GM23338 (cell line): ENCODE measurements at regions not wholly inside any gene's neighbourhood (a gene's known extent, or its start where the extent isn't known, plus 50 kb on each side); places are given as distances from the start of the nearest gene placed in this dataset.

Experiments used
- CREB1 ChIP-seq: fragments of 250-450 bp; sonication (Bioruptor Pico); IDR thresholded peaks from 2 replicates; pipeline ENCODE4 v1.5.0; 2020; ENCODE audit warnings: low read depth, mild to moderate bottlenecking, moderate library complexity
- ETS1 ChIP-seq: IDR thresholded peaks from 2 replicates; pipeline ENCODE4 v1.6.1; 2016; ENCODE audit warnings: antibody characterized with exemption
- EZH2 ChIP-seq: fragments of 200-600 bp; sonication (generic); IDR thresholded peaks from one replicate; pipeline ENCODE4 v1.8.0; 2017; ENCODE audit warnings: antibody characterized with exemption, mild to moderate bottlenecking, low read depth; ENCODE audit not compliant: unreplicated experiment
- EZH2phosphoT487 ChIP-seq: fragments of 200-600 bp; sonication (generic); IDR thresholded peaks from one replicate; pipeline ENCODE4 v1.8.1; 2018; ENCODE audit warnings: antibody characterized with exemption; ENCODE audit not compliant: unreplicated experiment
- JUNB ChIP-seq: IDR thresholded peaks from one replicate; pipeline ENCODE4 v1.6.1; 2016; ENCODE audit warnings: antibody characterized with exemption; ENCODE audit not compliant: unreplicated experiment
- NANOG ChIP-seq: IDR thresholded peaks from 2 replicates; pipeline ENCODE4 v1.6.1; 2016; ENCODE audit warnings: antibody characterized with exemption, borderline replicate concordance
- POLR2AphosphoS5 ChIP-seq: IDR thresholded peaks from 2 replicates; pipeline ENCODE4 v1.6.1; 2016; ENCODE audit warnings: antibody characterized with exemption, low read depth
- STAT1 ChIP-seq: IDR thresholded peaks from one replicate; pipeline ENCODE4 v1.6.1; 2016; ENCODE audit warnings: antibody characterized with exemption; ENCODE audit not compliant: unreplicated experiment
- ZNF114 ChIP-seq: fragments of 250-450 bp; sonication (Bioruptor Pico); IDR thresholded peaks from 2 replicates; pipeline ENCODE4 v1.5.0; 2020; ENCODE audit warnings: mild to moderate bottlenecking, moderate library complexity
- ZNF331 ChIP-seq: fragments of 250-450 bp; sonication (Bioruptor Pico); IDR thresholded peaks from 2 replicates; pipeline ENCODE4 v1.5.0; 2020; ENCODE audit warnings: low read depth, mild to moderate bottlenecking, moderate library complexity
- TF ChIP-seq, protein P1 (sequence below), 2 experiments: fragments of 200-600 bp in 1 of 2; sonication (generic) in 1 of 2; conservative IDR thresholded peaks; 2 replicates each; pipeline versions ENCODE4 v1.5.1 to v1.6.1; 2016 to 2017; ENCODE audit warnings: antibody characterized with exemption in 2 of 2, low read depth in 2 of 2, mild to moderate bottlenecking in 2 of 2, moderate library complexity in 1 of 2
- TF ChIP-seq, protein P2 (sequence below): IDR thresholded peaks from one replicate; pipeline ENCODE4 v1.6.1; 2018; ENCODE audit warnings: antibody characterized with exemption; ENCODE audit not compliant: unreplicated experiment

DNA sequence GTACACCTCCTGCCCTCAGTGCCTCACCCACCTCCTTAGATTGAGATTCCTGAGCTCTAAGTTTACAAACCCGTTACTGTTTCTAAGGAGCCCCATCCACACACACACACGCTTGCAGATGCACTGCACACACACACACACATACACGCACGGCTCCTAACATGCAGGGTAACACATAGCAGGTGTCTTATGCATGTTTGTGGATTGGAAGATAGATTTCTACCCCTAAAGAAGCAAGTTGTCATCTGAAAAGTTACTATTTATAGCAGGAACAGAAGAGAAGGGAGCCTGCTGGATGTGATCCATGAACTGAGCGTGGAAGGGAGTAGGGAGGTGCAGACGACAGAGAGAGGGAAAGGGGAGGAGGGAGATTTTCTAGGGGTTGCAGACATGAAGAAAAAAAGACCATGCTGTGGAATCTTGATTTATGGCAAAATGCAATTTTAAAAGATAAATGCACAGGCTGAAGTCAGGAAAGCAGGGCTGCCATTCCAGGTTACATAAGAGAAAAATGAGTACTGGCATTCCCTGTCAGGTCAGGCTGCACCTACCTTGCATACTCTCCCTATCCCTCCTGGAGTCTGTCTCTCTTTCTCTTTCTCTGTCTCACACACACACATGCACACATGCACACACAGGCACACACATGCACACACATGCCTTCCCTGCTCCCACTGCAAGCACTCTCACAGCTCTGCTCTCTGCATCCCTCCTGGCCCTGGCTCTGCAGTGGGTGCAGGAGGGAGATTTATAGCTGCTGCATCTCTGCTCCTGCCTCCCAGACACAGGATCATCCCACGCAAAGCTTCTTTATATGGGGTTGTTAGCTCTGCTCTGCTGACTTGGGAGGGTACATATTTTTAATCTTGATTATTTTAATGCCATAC, 192.6 kb upstream of the MYT1L start:
- TF ChIP-seq, protein P1, sequence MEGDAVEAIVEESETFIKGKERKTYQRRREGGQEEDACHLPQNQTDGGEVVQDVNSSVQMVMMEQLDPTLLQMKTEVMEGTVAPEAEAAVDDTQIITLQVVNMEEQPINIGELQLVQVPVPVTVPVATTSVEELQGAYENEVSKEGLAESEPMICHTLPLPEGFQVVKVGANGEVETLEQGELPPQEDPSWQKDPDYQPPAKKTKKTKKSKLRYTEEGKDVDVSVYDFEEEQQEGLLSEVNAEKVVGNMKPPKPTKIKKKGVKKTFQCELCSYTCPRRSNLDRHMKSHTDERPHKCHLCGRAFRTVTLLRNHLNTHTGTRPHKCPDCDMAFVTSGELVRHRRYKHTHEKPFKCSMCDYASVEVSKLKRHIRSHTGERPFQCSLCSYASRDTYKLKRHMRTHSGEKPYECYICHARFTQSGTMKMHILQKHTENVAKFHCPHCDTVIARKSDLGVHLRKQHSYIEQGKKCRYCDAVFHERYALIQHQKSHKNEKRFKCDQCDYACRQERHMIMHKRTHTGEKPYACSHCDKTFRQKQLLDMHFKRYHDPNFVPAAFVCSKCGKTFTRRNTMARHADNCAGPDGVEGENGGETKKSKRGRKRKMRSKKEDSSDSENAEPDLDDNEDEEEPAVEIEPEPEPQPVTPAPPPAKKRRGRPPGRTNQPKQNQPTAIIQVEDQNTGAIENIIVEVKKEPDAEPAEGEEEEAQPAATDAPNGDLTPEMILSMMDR (conservative IDR thresholded peaks at IDR 0.05; ENCODE audit: low read depth in 2 of 2) = no peak
- TF ChIP-seq EZH2 = no peak
- TF ChIP-seq ETS1 = no peak
- no peak for TF ChIP-seq POLR2AphosphoS5
- no peak for TF ChIP-seq JUNB
- TF ChIP-seq, protein P2, sequence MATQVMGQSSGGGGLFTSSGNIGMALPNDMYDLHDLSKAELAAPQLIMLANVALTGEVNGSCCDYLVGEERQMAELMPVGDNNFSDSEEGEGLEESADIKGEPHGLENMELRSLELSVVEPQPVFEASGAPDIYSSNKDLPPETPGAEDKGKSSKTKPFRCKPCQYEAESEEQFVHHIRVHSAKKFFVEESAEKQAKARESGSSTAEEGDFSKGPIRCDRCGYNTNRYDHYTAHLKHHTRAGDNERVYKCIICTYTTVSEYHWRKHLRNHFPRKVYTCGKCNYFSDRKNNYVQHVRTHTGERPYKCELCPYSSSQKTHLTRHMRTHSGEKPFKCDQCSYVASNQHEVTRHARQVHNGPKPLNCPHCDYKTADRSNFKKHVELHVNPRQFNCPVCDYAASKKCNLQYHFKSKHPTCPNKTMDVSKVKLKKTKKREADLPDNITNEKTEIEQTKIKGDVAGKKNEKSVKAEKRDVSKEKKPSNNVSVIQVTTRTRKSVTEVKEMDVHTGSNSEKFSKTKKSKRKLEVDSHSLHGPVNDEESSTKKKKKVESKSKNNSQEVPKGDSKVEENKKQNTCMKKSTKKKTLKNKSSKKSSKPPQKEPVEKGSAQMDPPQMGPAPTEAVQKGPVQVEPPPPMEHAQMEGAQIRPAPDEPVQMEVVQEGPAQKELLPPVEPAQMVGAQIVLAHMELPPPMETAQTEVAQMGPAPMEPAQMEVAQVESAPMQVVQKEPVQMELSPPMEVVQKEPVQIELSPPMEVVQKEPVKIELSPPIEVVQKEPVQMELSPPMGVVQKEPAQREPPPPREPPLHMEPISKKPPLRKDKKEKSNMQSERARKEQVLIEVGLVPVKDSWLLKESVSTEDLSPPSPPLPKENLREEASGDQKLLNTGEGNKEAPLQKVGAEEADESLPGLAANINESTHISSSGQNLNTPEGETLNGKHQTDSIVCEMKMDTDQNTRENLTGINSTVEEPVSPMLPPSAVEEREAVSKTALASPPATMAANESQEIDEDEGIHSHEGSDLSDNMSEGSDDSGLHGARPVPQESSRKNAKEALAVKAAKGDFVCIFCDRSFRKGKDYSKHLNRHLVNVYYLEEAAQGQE = no peak
- no peak for TF ChIP-seq EZH2phosphoT487
- TF ChIP-seq ZNF331 (CRISPR knock-in tag) = no peak
- no peak for TF ChIP-seq NANOG
- no peak for TF ChIP-seq STAT1
- no peak for TF ChIP-seq ZNF114
- no peak for TF ChIP-seq CREB1 (CRISPR knock-in tag)
